ENCODE measurements at regions not wholly inside any gene's neighbourhood (a gene's known extent, or its start where the extent isn't known, plus 50 kb on each side); places are given as distances from the start of the nearest gene placed in this dataset.

DNA sequence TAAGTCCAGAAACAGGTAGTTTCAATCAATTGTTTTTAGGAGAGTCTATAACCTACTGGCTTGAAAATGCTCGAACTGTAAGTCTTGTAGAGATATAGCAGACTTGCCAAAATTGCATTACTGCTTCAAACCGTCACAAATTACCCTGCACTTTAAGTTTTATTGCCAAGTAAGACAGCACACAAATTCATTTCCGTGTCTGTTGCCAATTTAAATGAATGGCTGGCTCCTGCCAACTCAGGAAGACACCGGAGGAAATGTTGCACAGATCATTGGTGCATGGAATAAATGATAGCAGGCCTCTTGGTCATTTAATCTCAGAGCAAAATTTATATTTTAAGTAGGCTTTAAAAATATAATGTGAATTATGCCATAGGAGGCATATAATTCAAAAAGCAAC is 438.1 kb downstream of the HACE1 start:
- intact Hi-C loops (cut with micrococcal nuclease) (no loop called here), dilution Hi-C loops (cut with MboI; ENCODE audit: extremely low pct_ligation_motif_present, low sequenced_read_pairs) (no loop called here)
- H3K36me3 ChIP-seq (ENCODE audit: control insufficient read depth in 2 of 2, extremely low read depth in 1 of 2, insufficient read depth in 2 of 2, low read length in 2 of 2): no peaks in the 10 kb centered on the region
- H2AFZ ChIP-seq (ENCODE audit: low read depth, low read length): no peak overlapping the region
- CTCF ChIA-PET: no interaction called here
- POLR2A ChIA-PET: no interaction called here
- TF ChIP-seq FOS (IDR thresholded peaks at IDR 0.05; ENCODE audit: borderline replicate concordance, insufficient read depth, low read length): no peak
- TF ChIP-seq POLR2AphosphoS5 (IDR thresholded peaks at IDR 0.05; ENCODE audit: insufficient read depth, low read depth, low read length): no peak
- no peak for TF ChIP-seq JUN (IDR thresholded peaks at IDR 0.05; ENCODE audit: borderline replicate concordance, insufficient read depth, insufficient read length, low read depth)
- TF ChIP-seq EZH2 (IDR thresholded peaks at IDR 0.05; ENCODE audit: borderline replicate concordance, low read depth, low read length, severe bottlenecking): no peak
- no peaks in the 10 kb centered on the region for H3K4me1 ChIP-seq (ENCODE audit: control insufficient read depth, extremely low read depth, insufficient read depth, low read length)
- H3K9ac ChIP-seq (replicated peaks; ENCODE audit: extremely low read depth, insufficient read depth, low read length): no peak overlapping the region
- H3K9me1 ChIP-seq (replicated peaks; ENCODE audit: control insufficient read depth, extremely low read depth, insufficient read depth, low read length): no peaks in the 10 kb centered on the region
- no peak overlapping the region for H3K4me2 ChIP-seq (ENCODE audit: insufficient read depth, low read length)
- no peak for FAIRE-seq
- H3K79me2 ChIP-seq (ENCODE audit: control insufficient read depth, insufficient read depth, low read length): no peaks in the 10 kb centered on the region
- H3K9me3 ChIP-seq (replicated peaks; ENCODE audit: control insufficient read depth, insufficient read depth, low read length): no peaks in the 10 kb centered on the region
- no peak overlapping the region for H3K4me3 ChIP-seq (replicated peaks in 1 of 3; ENCODE audit: insufficient read depth in 1 of 3, low read depth in 1 of 3, low read length in 3 of 3)
- BruUV-seq (replicated peaks): no TSS peak
- no peaks in the 10 kb centered on the region for H4K20me1 ChIP-seq (replicated peaks; ENCODE audit: control insufficient read depth, extremely low read depth, insufficient read depth, low read length)
- H3K27me3 ChIP-seq (ENCODE audit: control insufficient read depth in 2 of 2, insufficient read depth in 2 of 2, low read length in 2 of 2): no peaks in the 10 kb centered on the region
- DNase-seq (ENCODE audit: low read depth, low spot score): no peak
- H3K27ac ChIP-seq (ENCODE audit: insufficient read depth, low read depth, low read length): no peak overlapping the region

DNA sequence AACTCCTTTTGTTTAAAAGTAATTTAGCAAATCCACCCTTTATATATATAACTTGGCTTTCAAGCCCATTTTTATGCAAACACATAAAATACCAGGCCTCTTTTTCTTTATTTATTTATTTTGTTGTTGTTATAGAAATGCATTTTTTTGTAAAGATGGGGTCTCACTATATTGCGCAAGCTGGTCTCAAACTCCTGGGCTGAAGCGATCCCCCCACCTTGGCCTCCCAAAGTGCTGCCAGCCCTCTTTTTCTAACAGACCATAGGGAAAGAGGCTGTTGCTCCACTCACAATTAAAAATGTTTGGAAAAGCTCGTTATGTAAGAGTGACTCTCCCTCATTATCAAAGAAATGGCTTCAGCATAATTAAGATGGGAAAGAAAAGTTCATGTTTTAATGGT is 440.9 kb downstream of the HACE1 start:
- H3K27ac ChIP-seq (ENCODE audit: insufficient read depth, low read depth, low read length): no peak overlapping the region
- POLR2A ChIA-PET: no interaction called here
- no peak overlapping the region for H3K4me3 ChIP-seq (replicated peaks in 1 of 3; ENCODE audit: insufficient read depth in 1 of 3, low read depth in 1 of 3, low read length in 3 of 3)
- CTCF ChIA-PET: interaction anchor here (1.6 kb wide), 1 partner anchor 8 kb away, joined by 4 read pairs; no protein-coding TSS in a partner anchor
- H3K9me1 ChIP-seq (replicated peaks; ENCODE audit: control insufficient read depth, extremely low read depth, insufficient read depth, low read length): no peaks in the 10 kb centered on the region
- H3K4me2 ChIP-seq (ENCODE audit: insufficient read depth, low read length): no peak overlapping the region
- intact Hi-C loops (cut with micrococcal nuclease) (no loop called here), dilution Hi-C loops (cut with MboI; ENCODE audit: extremely low pct_ligation_motif_present, low sequenced_read_pairs) (no loop called here)
- H3K36me3 ChIP-seq (ENCODE audit: control insufficient read depth in 2 of 2, extremely low read depth in 1 of 2, insufficient read depth in 2 of 2, low read length in 2 of 2): no peaks in the 10 kb centered on the region
- H2AFZ ChIP-seq (ENCODE audit: low read depth, low read length): no peak overlapping the region
- no peak for TF ChIP-seq JUN (IDR thresholded peaks at IDR 0.05; ENCODE audit: borderline replicate concordance, insufficient read depth, insufficient read length, low read depth)
- no peak for TF ChIP-seq POLR2A (IDR thresholded peaks at IDR 0.05; ENCODE audit: low read depth, low read length)
- TF ChIP-seq EZH2 (IDR thresholded peaks at IDR 0.05; ENCODE audit: borderline replicate concordance, low read depth, low read length, severe bottlenecking): no peak
- no peak for TF ChIP-seq POLR2AphosphoS5 (IDR thresholded peaks at IDR 0.05; ENCODE audit: insufficient read depth, low read depth, low read length)
- TF ChIP-seq, protein P1, sequence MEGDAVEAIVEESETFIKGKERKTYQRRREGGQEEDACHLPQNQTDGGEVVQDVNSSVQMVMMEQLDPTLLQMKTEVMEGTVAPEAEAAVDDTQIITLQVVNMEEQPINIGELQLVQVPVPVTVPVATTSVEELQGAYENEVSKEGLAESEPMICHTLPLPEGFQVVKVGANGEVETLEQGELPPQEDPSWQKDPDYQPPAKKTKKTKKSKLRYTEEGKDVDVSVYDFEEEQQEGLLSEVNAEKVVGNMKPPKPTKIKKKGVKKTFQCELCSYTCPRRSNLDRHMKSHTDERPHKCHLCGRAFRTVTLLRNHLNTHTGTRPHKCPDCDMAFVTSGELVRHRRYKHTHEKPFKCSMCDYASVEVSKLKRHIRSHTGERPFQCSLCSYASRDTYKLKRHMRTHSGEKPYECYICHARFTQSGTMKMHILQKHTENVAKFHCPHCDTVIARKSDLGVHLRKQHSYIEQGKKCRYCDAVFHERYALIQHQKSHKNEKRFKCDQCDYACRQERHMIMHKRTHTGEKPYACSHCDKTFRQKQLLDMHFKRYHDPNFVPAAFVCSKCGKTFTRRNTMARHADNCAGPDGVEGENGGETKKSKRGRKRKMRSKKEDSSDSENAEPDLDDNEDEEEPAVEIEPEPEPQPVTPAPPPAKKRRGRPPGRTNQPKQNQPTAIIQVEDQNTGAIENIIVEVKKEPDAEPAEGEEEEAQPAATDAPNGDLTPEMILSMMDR (IDR thresholded peaks at IDR 0.05; ENCODE audit: extremely low read depth in 1 of 2, insufficient read depth in 1 of 2, low read depth in 1 of 2, low read length in 2 of 2): no peak
- no peak for TF ChIP-seq FOS (IDR thresholded peaks at IDR 0.05; ENCODE audit: borderline replicate concordance, insufficient read depth, low read length)
- TF ChIP-seq GATA2 (IDR thresholded peaks at IDR 0.05; ENCODE audit: insufficient read depth, insufficient read length, low read depth, low read length): no peak
- TF ChIP-seq MYC (IDR thresholded peaks at IDR 0.05; ENCODE audit: low read depth, low read length): no peak
- TF ChIP-seq, protein P2, sequence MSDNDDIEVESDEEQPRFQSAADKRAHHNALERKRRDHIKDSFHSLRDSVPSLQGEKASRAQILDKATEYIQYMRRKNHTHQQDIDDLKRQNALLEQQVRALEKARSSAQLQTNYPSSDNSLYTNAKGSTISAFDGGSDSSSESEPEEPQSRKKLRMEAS (IDR thresholded peaks at IDR 0.05; ENCODE audit: insufficient read depth, insufficient read length): no peak
- H4K20me1 ChIP-seq (replicated peaks; ENCODE audit: control insufficient read depth, extremely low read depth, insufficient read depth, low read length): no peaks in the 10 kb centered on the region
- BruUV-seq (replicated peaks): no TSS peak
- H3K4me1 ChIP-seq (ENCODE audit: control insufficient read depth, extremely low read depth, insufficient read depth, low read length): no peaks in the 10 kb centered on the region
- H3K9ac ChIP-seq (replicated peaks; ENCODE audit: extremely low read depth, insufficient read depth, low read length): no peak overlapping the region
- H3K27me3 ChIP-seq (ENCODE audit: control insufficient read depth in 2 of 2, insufficient read depth in 2 of 2, low read length in 2 of 2): no peaks in the 10 kb centered on the region
- no peaks in the 10 kb centered on the region for H3K9me3 ChIP-seq (replicated peaks; ENCODE audit: control insufficient read depth, insufficient read depth, low read length)
- H3K79me2 ChIP-seq (ENCODE audit: control insufficient read depth, insufficient read depth, low read length): no peaks in the 10 kb centered on the region
- FAIRE-seq: no peak
- DNase-seq (ENCODE audit: low read depth, low spot score): no peak

All from endothelial cell of umbilical vein (primary cell).